CMK (cell line): ENCODE measurements at regions not wholly inside any gene's neighbourhood (a gene's known extent, or its start where the extent isn't known, plus 50 kb on each side); places are given as distances from the start of the nearest gene placed in this dataset.
"Not testable (repeated sequence)": the region's sequence is repeated elsewhere in the genome, so short reads cannot be mapped to it uniquely, and the experiment has no call there.

Source experiments
- DNase-seq: peaks from one replicate; pipeline ENCODE4 v3.0.0-alpha.2; 2010; ENCODE audit warnings: low read depth

- DNase-seq = no peak
Measured at GRCh38 chr3:112736805-112737566, 96.0 kb upstream of the CCDC80 start.

GRCh38 chr3:112736386-112736785 lies 95.4 kb upstream of the CCDC80 start:
- no peak for DNase-seq

- no peak for DNase-seq
Measured at GRCh38 chr3:112735926-112736325, 95.0 kb upstream of the CCDC80 start.

- DNase-seq = peak; percentile 67
Measured at GRCh38 chr3:112734736-112735350, 93.9 kb upstream of the CCDC80 start.

- DNase-seq = no peak
Measured at GRCh38 chr3:112734171-112734570, 93.2 kb upstream of the CCDC80 start.

- DNase-seq = no peak
Measured at GRCh38 chr3:112730210-112730609, 89.3 kb upstream of the CCDC80 start.

GRCh38 chr3:112721231-112721630 lies 80.3 kb upstream of the CCDC80 start:
- no peak for DNase-seq

GRCh38 chr3:112718967-112719366 lies 78.0 kb upstream of the CCDC80 start:
- no peak for DNase-seq

- DNase-seq = no peak
Measured at GRCh38 chr3:112718516-112718915, 77.6 kb upstream of the CCDC80 start.

GRCh38 chr3:112709911-112710310 lies 69.0 kb upstream of the CCDC80 start:
- no peak for DNase-seq

GRCh38 chr3:112699436-112699978 lies 58.6 kb upstream of the CCDC80 start:
- no peak for DNase-seq

- DNase-seq = peak; percentile 26
Measured at GRCh38 chr3:112698442-112698841, 57.5 kb upstream of the CCDC80 start.

GRCh38 chr3:112696244-112696643 lies 55.3 kb upstream of the CCDC80 start:
- DNase-seq = not testable (repeated sequence)

- not testable (repeated sequence) for DNase-seq
Measured at GRCh38 chr3:112695377-112696108, 54.6 kb upstream of the CCDC80 start.

GRCh38 chr3:112694906-112695305 lies 54.0 kb upstream of the CCDC80 start:
- DNase-seq = not testable (repeated sequence)

GRCh38 chr3:112693186-112693585 lies 52.2 kb upstream of the CCDC80 start:
- DNase-seq = no peak
